Tibial nerve (tissue), 4 donors: ENCODE measurements at regions not wholly inside any gene's neighbourhood (a gene's known extent, or its start where the extent isn't known, plus 50 kb on each side); places are given as distances from the start of the nearest gene placed in this dataset.

Experiments used
- DNase-seq, 2 donors: peaks; one replicate each; pipeline ENCODE4 v3.0.0-alpha.2; 2019; ENCODE audit warnings: low spot score in 2 of 2
- H3K27ac ChIP-seq, 4 donors: fragments of 200-600 bp; sonication (generic) in 3 of 4; one replicate each; pipeline ENCODE4 v1.5.1; 2017 to 2019; ENCODE audit warnings: mild to moderate bottlenecking in 1 of 4
- H3K27me3 ChIP-seq, 2 donors: fragments of 200-600 bp; sonication (generic) in 1 of 2; one replicate each; pipeline versions ENCODE4 v1.5.1 to v1.6.0; 2017 to 2019
- H3K36me3 ChIP-seq, 3 donors: fragments of 200-600 bp; sonication (generic); one replicate each; pipeline ENCODE4 v1.5.1; 2018 to 2019
- H3K4me1 ChIP-seq, 4 donors: fragments of 200-600 bp; sonication (generic) in 3 of 4; one replicate each; pipeline ENCODE4 v1.5.1; 2017 to 2019
- H3K4me3 ChIP-seq, 4 donors: fragments of 200-600 bp; sonication (generic) in 3 of 4; one replicate each; pipeline ENCODE4 v1.5.1; 2017 to 2019; ENCODE audit warnings: mild to moderate bottlenecking in 1 of 4, moderate library complexity in 1 of 4
- H3K9me3 ChIP-seq, 4 donors: fragments of 200-600 bp; sonication (generic) in 3 of 4; one replicate each; pipeline ENCODE4 v1.5.1; 2017 to 2019
- EP300 ChIP-seq, 2 donors: sonication (generic); formaldehyde crosslinking; IDR thresholded peaks; one replicate each; pipeline ENCODE4 v1.6.1; 2017; ENCODE audit warnings: antibody characterized with exemption in 2 of 2, mild to moderate bottlenecking in 1 of 2
- POLR2A ChIP-seq, 2 donors: fragments of 450-650 bp; IDR thresholded peaks; one replicate each; pipeline ENCODE4 v1.6.1; 2017; ENCODE audit warnings: antibody characterized with exemption in 2 of 2, mild to moderate bottlenecking in 2 of 2, moderate library complexity in 2 of 2
- WGBS, 2 donors: methylation state at CpG; one replicate each; pipeline ENCODE4 v1.1.5; 2018; 5-methylcytosine and 5-hydroxymethylcytosine counted together
- TF ChIP-seq, protein P1 (sequence below), 5 experiments: fragments of 200-600 bp in 3 of 5; fragments of 450-650 bp in 2 of 5; sonication (generic) in 3 of 5; IDR thresholded peaks; one replicate each; pipeline ENCODE4 v1.5.1; 2016 to 2019; ENCODE audit warnings: antibody characterized with exemption in 5 of 5, mild to moderate bottlenecking in 3 of 5, moderate library complexity in 2 of 5

DNA sequence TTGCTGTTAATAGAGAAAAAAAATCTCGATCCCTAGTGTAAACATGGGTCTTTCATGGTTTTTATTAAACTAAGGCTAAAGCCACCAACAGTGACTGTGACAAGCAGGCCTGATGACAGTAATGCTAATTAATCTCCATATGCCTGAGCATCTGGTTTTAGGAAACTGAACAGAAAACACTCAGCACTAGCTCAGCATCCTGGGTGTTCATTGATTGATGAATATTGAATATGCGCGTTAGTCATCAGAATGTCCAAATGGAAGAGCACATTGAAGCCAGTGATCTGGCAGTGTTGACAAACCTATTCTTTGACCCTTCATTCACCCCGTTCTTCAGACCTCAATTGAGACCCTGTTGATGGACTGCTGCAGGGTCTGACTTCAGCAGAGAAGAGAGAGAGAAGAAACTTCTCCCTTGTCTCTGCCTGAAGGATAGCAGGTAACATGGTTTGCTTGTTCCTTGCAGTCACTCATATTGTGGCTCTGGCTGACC is 283.8 kb downstream of the RDH14 start:
- Histone ChIP-seq H3K4me1 (no peaks in the 10 kb centered on the region), H3K9me3 (peaks cover 0 to 3% (median 0%) of the 10 kb centered on the region in 4 donors), H3K4me3 (no peak overlapping the region), H3K27me3 (no peaks in the 10 kb centered on the region), H3K27ac (no peak overlapping the region), H3K36me3 (no peaks in the 10 kb centered on the region)
- TF ChIP-seq EP300 (IDR thresholded peaks at IDR 0.05) (no peak), POLR2A (IDR thresholded peaks at IDR 0.05) (no peak)
- TF ChIP-seq, protein P1, sequence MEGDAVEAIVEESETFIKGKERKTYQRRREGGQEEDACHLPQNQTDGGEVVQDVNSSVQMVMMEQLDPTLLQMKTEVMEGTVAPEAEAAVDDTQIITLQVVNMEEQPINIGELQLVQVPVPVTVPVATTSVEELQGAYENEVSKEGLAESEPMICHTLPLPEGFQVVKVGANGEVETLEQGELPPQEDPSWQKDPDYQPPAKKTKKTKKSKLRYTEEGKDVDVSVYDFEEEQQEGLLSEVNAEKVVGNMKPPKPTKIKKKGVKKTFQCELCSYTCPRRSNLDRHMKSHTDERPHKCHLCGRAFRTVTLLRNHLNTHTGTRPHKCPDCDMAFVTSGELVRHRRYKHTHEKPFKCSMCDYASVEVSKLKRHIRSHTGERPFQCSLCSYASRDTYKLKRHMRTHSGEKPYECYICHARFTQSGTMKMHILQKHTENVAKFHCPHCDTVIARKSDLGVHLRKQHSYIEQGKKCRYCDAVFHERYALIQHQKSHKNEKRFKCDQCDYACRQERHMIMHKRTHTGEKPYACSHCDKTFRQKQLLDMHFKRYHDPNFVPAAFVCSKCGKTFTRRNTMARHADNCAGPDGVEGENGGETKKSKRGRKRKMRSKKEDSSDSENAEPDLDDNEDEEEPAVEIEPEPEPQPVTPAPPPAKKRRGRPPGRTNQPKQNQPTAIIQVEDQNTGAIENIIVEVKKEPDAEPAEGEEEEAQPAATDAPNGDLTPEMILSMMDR (IDR thresholded peaks at IDR 0.05), result no peak
- DNase-seq, result no peak
- WGBS, 2 donors, result 72 to 76% methylated on average over 4 of the region's 4 CpGs

DNA sequence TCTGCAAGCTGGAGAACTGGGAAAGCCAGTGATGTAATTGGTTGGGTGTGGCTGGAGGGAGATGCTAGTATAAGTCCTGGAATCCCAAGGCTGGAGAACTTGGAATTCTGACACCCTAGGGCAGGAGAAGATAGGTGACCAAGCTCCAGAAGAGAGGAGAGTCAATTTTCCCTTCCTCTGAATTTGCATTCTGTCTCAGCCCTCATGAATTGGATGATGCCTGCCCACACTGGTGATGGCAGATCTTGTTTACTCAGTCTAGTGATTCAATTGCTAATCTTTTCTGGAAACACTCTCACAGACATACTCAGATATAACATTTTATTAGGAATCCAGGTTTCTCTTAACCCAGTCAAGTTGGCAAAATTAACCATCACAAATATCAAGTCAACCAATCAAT is 287.2 kb downstream of the RDH14 start:
- H3K4me1 ChIP-seq, result no peaks in the 10 kb centered on the region
- TF ChIP-seq EP300 (IDR thresholded peaks at IDR 0.05), result no peak
- TF ChIP-seq, protein P1 (IDR thresholded peaks at IDR 0.05), result no peak
- TF ChIP-seq POLR2A (IDR thresholded peaks at IDR 0.05), result no peak
- peaks cover 0 to 3% (median 0%) of the 10 kb centered on the region in 4 donors for H3K9me3 ChIP-seq
- no peak overlapping the region for H3K4me3 ChIP-seq
- no peaks in the 10 kb centered on the region for H3K36me3 ChIP-seq
- no peaks in the 10 kb centered on the region for H3K27me3 ChIP-seq
- H3K27ac ChIP-seq, result no peak overlapping the region
- DNase-seq, result no peak

DNA sequence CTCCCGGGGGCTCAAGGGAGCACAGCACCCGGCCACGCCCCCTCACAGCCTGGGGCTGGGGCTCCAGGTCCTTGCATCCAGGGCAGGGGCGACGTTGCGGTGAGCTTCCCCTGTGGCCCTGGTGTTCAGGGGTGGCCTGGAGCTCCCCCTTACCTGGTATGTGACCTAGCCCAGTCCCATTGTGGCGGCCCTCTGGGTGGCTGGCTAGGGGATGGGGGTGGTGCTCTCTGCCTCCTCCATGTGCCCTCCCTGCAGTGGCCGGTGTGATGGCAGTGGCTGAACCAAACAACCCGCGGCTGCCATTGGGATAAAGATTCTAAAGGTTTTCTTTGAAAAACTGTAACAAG is 288.3 kb downstream of the RDH14 start:
- 87 to 95% methylated on average over 8 to 10 of the region's 10 CpGs for WGBS, 2 donors
- DNase-seq, result no peak
- Histone ChIP-seq H3K9me3 (peaks cover 0 to 3% (median 0%) of the 10 kb centered on the region in 4 donors), H3K36me3 (no peaks in the 10 kb centered on the region), H3K4me1 (no peaks in the 10 kb centered on the region), H3K27ac (no peak overlapping the region), H3K27me3 (no peaks in the 10 kb centered on the region), H3K4me3 (no peak overlapping the region)
- TF ChIP-seq POLR2A (IDR thresholded peaks at IDR 0.05), result no peak
- TF ChIP-seq, protein P1 (IDR thresholded peaks at IDR 0.05), result no peak
- TF ChIP-seq EP300 (IDR thresholded peaks at IDR 0.05), result no peak

DNA sequence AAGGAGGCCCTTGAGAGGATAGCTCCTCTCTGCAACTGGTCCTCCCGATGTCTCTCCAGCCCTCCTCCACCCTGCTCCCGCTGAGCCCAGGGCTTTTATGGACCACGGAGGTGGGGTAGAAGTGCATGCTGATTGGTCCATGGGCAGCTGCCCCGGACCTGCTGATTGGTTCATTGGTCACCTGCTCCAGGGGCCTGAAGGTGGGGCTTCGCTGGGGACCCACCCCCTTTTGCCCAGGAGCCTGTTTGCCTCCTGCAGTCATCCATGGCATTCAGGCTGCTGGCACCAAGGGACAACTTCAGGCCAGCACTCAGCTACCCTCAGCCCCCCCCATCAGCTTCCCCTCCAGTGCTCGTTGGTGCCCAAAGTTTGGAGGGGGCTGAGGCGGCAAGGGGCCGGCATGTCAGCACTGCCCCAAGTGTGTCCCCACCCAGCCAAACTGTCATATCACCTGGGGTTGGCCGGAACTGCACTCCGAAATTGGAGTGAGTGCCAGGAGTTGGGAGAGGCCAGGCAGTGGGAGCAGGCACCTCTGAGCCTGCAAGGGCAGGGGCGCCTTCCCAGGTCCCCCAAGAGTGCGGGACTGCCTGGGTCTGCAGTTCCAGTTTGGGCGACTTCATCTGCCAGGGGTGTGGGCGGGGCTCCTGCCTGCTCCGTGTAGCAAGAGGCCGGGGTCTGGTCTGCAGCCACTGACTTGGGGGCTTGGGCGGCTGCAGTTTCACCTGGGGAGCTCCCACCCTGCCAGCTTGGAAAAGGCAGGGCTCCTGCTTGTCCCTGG is 288.9 kb downstream of the RDH14 start:
- Histone ChIP-seq H3K4me3 (no peak overlapping the region), H3K36me3 (no peaks in the 10 kb centered on the region), H3K4me1 (no peaks in the 10 kb centered on the region), H3K27ac (no peak overlapping the region), H3K9me3 (peaks cover 0 to 3% (median 0%) of the 10 kb centered on the region in 4 donors), H3K27me3 (no peaks in the 10 kb centered on the region)
- 86 to 100% methylated on average over 11 to 12 of the region's 17 CpGs for WGBS, 2 donors
- no peak for DNase-seq
- TF ChIP-seq EP300 (IDR thresholded peaks at IDR 0.05) (no peak), POLR2A (IDR thresholded peaks at IDR 0.05) (no peak)
- TF ChIP-seq, protein P1 (IDR thresholded peaks at IDR 0.05), result no peak

DNA sequence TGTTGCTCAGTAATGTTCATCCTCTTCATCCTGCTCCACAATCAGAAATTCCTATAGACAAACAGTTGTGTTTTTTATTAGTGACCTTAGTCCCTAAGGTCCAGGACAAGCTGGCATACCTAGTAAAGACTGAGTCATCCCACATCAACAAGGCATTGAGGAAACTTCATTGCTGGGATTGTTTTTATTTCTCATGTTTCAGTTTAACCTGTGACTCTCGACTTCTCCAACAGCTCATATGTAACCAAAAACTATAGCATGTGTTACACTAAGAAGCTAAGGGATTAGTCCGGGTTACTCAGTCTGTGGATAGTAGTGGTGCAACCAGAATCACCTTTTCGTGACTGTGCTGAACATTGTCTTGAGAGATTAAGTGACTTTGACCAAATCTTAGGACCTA is 292.1 kb downstream of the RDH14 start:
- H3K4me1 ChIP-seq, result no peaks in the 10 kb centered on the region
- no peak overlapping the region for H3K4me3 ChIP-seq
- 84 to 88% methylated on average over 3 of the region's 3 CpGs for WGBS, 2 donors
- H3K36me3 ChIP-seq, result no peaks in the 10 kb centered on the region
- H3K9me3 ChIP-seq, result no peaks in the 10 kb centered on the region
- TF ChIP-seq EP300 (IDR thresholded peaks at IDR 0.05), result no peak
- no peak for TF ChIP-seq POLR2A (IDR thresholded peaks at IDR 0.05)
- TF ChIP-seq, protein P1 (IDR thresholded peaks at IDR 0.05), result no peak
- no peak for DNase-seq
- H3K27me3 ChIP-seq, result no peaks in the 10 kb centered on the region
- no peak overlapping the region for H3K27ac ChIP-seq
